Gastroesophageal sphincter (tissue), 4 donors: ENCODE measurements at regions not wholly inside any gene's neighbourhood (a gene's known extent, or its start where the extent isn't known, plus 50 kb on each side); places are given as distances from the start of the nearest gene placed in this dataset.

Experiments
- ATAC-seq: fragments of 150-250 bp; one replicate; pipeline ENCODE4 v1.9.1; 2016; ENCODE audit warnings: mild to moderate bottlenecking, moderate library complexity
- H3K27ac ChIP-seq, 4 donors: fragments of 200-600 bp; sonication (generic) in 3 of 4; 1 replicate in 3 of 4; 2 replicates in 1 of 4; pipeline ENCODE4 v1.5.1; 2016 to 2019
- H3K27me3 ChIP-seq: fragments of 200-600 bp; sonication (generic); one replicate; pipeline ENCODE4 v1.5.1; 2019
- H3K36me3 ChIP-seq, 2 donors: fragments of 200-600 bp; sonication (generic); one replicate each; pipeline ENCODE4 v1.5.1; 2019; ENCODE audit warnings: control low read depth in 1 of 2
- H3K4me1 ChIP-seq, 3 donors: fragments of 200-600 bp; sonication (generic); 1 replicate in 2 of 3; 2 replicates in 1 of 3; pipeline ENCODE4 v1.5.1; 2016 to 2019; ENCODE audit warnings: control low read depth in 2 of 3
- H3K4me3 ChIP-seq, 2 donors: fragments of 200-600 bp; sonication (generic); one replicate each; pipeline ENCODE4 v1.5.1; 2019; ENCODE audit warnings: mild to moderate bottlenecking in 1 of 2, moderate library complexity in 1 of 2
- H3K9me3 ChIP-seq, 3 donors: fragments of 200-600 bp; sonication (generic); one replicate each; pipeline ENCODE4 v1.5.1; 2017 to 2019; ENCODE audit warnings: control low read depth in 2 of 3
- CTCF ChIP-seq, 4 experiments: fragments of 200-600 bp in 2 of 4; fragments of 450-650 bp in 2 of 4; sonication (generic) in 1 of 4; IDR thresholded peaks; one replicate each; pipeline ENCODE4 v1.5.1; 2017 to 2019; ENCODE audit warnings: antibody characterized with exemption in 4 of 4, mild to moderate bottlenecking in 2 of 4, moderate library complexity in 2 of 4
- EP300 ChIP-seq: sonication (generic); formaldehyde crosslinking; IDR thresholded peaks from one replicate; pipeline ENCODE4 v1.6.1; 2017; ENCODE audit warnings: antibody characterized with exemption, mild to moderate bottlenecking
- POLR2A ChIP-seq, 2 donors: fragments of 450-650 bp; IDR thresholded peaks; one replicate each; pipeline ENCODE4 v1.6.1; 2017; ENCODE audit warnings: antibody characterized with exemption in 2 of 2, mild to moderate bottlenecking in 2 of 2, moderate library complexity in 1 of 2
- POLR2AphosphoS5 ChIP-seq: sonication (generic); formaldehyde crosslinking; IDR thresholded peaks from one replicate; pipeline ENCODE4 v1.6.1; 2017; ENCODE audit warnings: antibody characterized with exemption
- WGBS, 2 donors: methylation state at CpG; one replicate each; pipeline ENCODE4 v1.1.5; 2018; ENCODE audit warnings: low coverage in 1 of 2; 5-methylcytosine and 5-hydroxymethylcytosine counted together

GRCh38 chr3:103729547-103729946, 1294.7 kb downstream of the ZPLD1 start:
- no peaks in the 10 kb centered on the region for H3K9me3 ChIP-seq
- TF ChIP-seq POLR2AphosphoS5 (no peak), CTCF (IDR thresholded peaks at IDR 0.05) (no peak), POLR2A (IDR thresholded peaks at IDR 0.05) (no peak), EP300 (no peak)
- WGBS, 2 donors, result 72 to 75% methylated on average over 3 of the region's 3 CpGs
- H3K36me3 ChIP-seq, result no peaks in the 10 kb centered on the region
- H3K4me1 ChIP-seq, result no peaks in the 10 kb centered on the region
- no peak overlapping the region for H3K4me3 ChIP-seq
- H3K27ac ChIP-seq, result no peak overlapping the region
- ATAC-seq, result no peak
- no peaks in the 10 kb centered on the region for H3K27me3 ChIP-seq

- Histone ChIP-seq H3K36me3 (no peaks in the 10 kb centered on the region), H3K27ac (no peak overlapping the region), H3K4me3 (no peak overlapping the region), H3K9me3 (no peaks in the 10 kb centered on the region), H3K27me3 (no peaks in the 10 kb centered on the region), H3K4me1 (no peaks in the 10 kb centered on the region)
- ATAC-seq, result no peak
- TF ChIP-seq POLR2A (IDR thresholded peaks at IDR 0.05) (no peak), EP300 (no peak)
- 78 to 81% methylated on average over 3 of the region's 3 CpGs for WGBS, 2 donors
Observed at GRCh38 chr3:103730744-103731143, 1295.9 kb downstream of the ZPLD1 start.

- Histone ChIP-seq H3K4me1 (no peaks in the 10 kb centered on the region), H3K36me3 (no peaks in the 10 kb centered on the region), H3K27me3 (no peaks in the 10 kb centered on the region), H3K27ac (no peak overlapping the region), H3K9me3 (no peaks in the 10 kb centered on the region), H3K4me3 (no peak overlapping the region)
- ATAC-seq, result no peak
- TF ChIP-seq EP300, result no peak
- no peak for TF ChIP-seq POLR2A (IDR thresholded peaks at IDR 0.05)
- TF ChIP-seq POLR2AphosphoS5, result no peak
- no peak for TF ChIP-seq CTCF (IDR thresholded peaks at IDR 0.05)
Observed at GRCh38 chr3:103752986-103753385, 1318.2 kb downstream of the ZPLD1 start.

- TF ChIP-seq EP300, result no peak
- no peaks in the 10 kb centered on the region for H3K36me3 ChIP-seq
- H3K27me3 ChIP-seq, result no peaks in the 10 kb centered on the region
- H3K27ac ChIP-seq, result no peak overlapping the region
- peaks cover 0 to 5% (median 0%) of the 10 kb centered on the region in 3 donors for H3K9me3 ChIP-seq
- ATAC-seq, result no peak
- WGBS, 2 donors, result 85 to 91% methylated on average over 6 to 12 of the region's 12 CpGs
- no peaks in the 10 kb centered on the region for H3K4me1 ChIP-seq
- no peak overlapping the region for H3K4me3 ChIP-seq
Observed at GRCh38 chr3:103767635-103768034, 1332.8 kb downstream of the ZPLD1 start.

- Histone ChIP-seq H3K27me3 (no peaks in the 10 kb centered on the region), H3K4me1 (no peaks in the 10 kb centered on the region), H3K9me3 (no peaks in the 10 kb centered on the region), H3K4me3 (no peak overlapping the region), H3K27ac (no peak overlapping the region), H3K36me3 (no peaks in the 10 kb centered on the region)
- ATAC-seq, result no peak
- 83 to 87% methylated on average over 2 of the region's 2 CpGs for WGBS, 2 donors
- no peak for TF ChIP-seq CTCF (IDR thresholded peaks at IDR 0.05)
Observed at GRCh38 chr3:103785017-103785416, 1350.2 kb downstream of the ZPLD1 start.

GRCh38 chr3:103785537-103785936, 1350.7 kb downstream of the ZPLD1 start:
- WGBS, 2 donors, result 67 to 78% methylated on average over 1 of the region's 1 CpG
- no peaks in the 10 kb centered on the region for H3K36me3 ChIP-seq
- H3K4me3 ChIP-seq, result no peak overlapping the region
- H3K27me3 ChIP-seq, result no peaks in the 10 kb centered on the region
- ATAC-seq, result no peak
- no peaks in the 10 kb centered on the region for H3K4me1 ChIP-seq
- no peaks in the 10 kb centered on the region for H3K9me3 ChIP-seq
- H3K27ac ChIP-seq, result no peak overlapping the region
- TF ChIP-seq EP300 (no peak), POLR2AphosphoS5 (no peak), POLR2A (IDR thresholded peaks at IDR 0.05) (no peak), CTCF (IDR thresholded peaks at IDR 0.05) (no peak)
